KG1 (cell line): ENCODE measurements at regions not wholly inside any gene's neighbourhood (a gene's known extent, or its start where the extent isn't known, plus 50 kb on each side); places are given as distances from the start of the nearest gene placed in this dataset.

Source experiments
- DNase-seq: peaks from one replicate; lab custom pipeline; 2025; lab: John Stamatoyannopoulos, UW

DNA sequence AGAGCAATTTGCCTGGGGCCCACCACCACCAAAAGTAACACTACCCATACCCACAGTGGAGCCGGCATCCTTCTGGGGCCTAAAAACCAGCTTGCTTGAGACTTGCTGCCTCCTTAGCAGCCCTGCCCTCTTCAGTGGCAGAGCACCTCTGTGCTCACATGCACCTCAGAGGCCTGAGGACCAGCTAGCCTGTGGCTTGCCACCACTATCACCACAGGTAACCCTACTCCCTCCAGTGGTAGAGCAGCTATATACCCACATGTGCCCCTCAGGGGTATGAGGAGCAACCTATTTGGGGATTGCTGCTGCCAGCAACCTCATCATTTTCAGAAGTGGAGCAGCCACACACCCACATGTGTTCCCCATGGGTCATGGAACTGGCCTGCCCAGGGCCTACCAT, 111.4 kb upstream of the SPRY2 start:
- no peak for DNase-seq

DNA sequence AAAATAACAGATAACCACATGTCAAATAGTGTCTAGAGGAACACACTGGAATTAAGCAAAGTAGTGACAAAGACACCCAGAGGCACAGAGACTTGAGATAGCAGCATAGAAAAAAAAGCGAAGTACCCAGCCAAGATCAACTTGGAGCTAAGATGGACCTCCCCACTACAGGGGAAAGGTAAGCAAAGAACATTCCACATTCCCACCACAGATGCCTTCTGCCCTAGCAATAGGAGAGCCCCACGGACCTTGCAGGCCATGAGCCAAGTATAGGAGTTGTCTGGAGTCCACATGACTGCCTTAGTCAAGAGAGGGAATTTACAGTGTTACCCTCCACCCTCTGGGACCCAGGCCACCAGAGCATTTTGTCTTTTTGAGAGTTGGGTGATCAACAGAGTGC, 110.7 kb upstream of the SPRY2 start:
- DNase-seq: no peak

DNA sequence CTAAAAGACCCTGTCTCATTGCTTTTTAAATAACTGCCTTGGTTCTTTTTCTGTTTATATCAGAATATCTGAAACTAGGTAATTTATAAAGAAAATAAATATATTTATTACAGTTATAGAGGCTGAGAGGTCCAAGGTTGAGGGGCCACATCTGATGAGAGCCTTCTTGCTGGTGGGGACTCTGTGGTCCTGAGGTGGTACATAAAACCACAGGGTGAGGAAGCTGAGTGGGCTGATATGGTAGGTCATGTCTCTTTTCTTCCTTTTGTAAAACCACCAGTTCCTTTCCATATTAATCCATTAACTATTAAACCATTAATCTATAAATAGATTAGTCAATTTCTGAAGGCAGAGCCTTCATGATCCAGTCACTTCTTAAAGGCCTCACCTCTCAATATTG, 109.5 kb upstream of the SPRY2 start:
- no peak for DNase-seq

DNA sequence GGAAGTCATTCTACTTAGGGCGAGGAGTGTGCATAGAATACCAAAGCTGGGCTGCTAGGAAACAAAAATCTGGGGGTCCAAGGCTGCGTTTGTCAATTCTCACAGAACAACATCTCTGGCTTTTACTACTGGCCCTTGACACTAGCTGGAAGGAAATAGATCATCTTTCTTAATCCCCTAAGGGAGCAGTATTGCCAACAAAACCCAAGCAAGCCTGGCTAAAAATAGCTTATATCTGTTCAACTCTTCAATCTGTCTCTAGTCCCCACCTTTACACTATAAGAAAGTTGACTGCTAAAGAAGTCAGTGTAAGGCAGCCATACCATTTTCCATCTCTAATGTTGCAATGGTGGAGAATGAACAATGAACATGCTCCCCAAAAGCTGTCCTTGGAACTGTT, 107.8 kb upstream of the SPRY2 start:
- DNase-seq: no peak

DNA sequence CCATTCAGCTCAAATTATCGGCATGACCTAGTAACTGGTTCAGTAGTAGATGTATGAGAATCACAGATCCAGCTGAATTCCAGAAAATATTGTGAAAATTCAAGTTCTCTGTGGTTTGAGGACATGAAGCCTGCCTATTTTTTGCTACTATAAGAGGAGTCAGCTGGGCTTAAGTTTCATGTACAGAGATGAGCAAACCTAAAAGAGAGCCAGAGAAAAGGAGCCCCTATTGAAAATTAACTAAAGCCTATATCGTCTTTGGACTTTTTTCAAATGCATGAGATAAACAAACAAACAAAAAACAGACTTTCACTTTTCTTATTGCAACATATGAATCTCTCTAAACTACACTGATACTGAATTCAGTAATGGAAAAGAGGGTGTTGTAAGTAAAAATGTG, 106.8 kb upstream of the SPRY2 start:
- DNase-seq: no peak

DNA sequence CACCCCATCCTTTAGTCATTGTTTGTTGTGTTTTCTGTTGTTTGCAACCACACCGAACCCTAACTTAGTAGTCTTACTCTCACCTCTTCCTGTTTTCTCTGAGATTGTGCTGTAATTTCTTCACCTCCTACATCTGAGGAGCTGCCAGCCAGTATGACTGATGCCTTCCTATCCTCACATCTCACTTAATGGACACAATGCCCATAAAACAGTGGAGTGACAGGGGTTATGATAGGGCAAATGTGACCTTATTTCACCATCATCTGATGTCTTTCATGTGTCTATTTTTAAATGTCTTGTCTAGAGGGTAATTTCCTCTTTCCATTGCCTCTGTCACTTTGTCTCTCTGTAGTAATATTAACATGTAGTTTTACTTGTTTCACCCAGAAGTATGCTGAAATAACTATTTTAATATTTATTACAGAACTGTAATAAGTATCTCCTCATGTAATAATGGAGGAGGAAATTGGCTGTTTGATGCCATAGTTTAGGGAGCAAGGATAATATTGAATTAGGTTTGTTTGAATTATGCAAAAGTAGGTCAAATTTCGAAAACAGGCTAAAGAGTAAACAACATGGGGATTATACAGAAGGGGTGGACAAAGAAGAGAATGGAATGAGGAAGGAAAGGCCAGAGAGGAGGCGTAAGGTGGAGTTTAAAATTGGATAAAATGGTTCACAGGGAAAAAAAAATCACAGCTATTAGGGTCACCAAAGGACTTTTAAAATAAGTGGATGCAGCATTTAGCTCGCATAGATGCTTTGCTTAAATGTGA, 103.5 kb upstream of the SPRY2 start:
- DNase-seq: no peak

GRCh38 chr13:80442609-80443008, 101.7 kb upstream of the SPRY2 start:
- no peak for DNase-seq

DNA sequence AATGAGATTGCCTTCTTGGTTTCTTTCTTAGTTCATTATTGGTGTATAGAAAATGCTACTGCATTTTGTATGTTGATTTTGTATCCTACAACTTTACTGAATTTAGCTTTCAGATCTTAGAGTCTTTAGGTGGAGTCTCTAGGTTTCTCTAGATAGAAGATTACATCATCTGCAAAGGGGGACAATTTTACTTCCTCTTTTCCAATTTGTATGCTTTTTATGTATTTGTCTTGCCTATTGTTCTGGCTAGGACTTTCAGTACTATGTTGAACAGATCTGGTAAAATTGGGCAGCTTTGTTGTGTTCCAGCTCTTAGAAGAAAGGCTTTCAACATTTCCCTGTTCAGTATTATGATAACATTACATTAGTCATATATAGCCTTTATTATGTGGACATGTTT, 101.0 kb upstream of the SPRY2 start:
- no peak for DNase-seq

GRCh38 chr13:80438521-80438920, 97.6 kb upstream of the SPRY2 start:
- DNase-seq: no peak

DNA sequence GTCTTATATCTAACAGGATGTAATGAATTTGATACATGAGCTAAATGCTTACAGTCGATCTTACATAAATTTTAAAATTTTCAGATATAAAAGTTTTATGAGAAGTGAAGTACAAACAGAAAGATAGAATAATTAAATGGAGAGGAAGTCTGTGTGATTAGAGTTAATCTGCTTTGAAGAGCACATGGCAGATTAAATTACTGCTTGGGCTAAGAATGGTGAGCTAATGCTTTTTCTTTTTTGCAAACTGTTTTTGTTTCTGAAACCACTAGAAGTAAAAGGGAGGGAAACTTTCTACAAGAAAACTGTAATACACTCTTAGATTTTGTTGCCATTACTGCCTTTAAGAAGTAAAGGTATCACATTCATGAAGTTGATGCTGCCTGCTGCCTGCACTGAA, 96.3 kb upstream of the SPRY2 start:
- no peak for DNase-seq

GRCh38 chr13:80436571-80437169, 95.7 kb upstream of the SPRY2 start:
- no peak for DNase-seq

DNA sequence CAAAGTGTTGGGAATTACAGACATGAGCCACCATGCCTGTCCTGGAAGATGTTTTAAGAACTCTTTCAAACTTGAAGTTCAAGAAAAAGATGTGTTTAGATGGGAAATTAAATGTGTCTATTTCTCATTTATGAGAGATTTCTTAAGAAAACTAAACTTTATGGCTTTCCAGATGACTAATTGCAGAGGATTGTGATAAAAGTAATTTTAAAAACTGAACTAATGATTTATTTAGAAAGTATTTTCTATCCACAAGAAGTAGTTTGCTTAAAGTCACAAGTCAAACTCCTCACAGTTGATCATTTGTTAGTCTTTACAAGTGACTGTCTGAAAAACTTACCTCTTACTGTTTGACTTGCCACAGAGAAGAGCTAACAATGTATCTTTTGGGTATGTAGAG, 89.6 kb upstream of the SPRY2 start:
- no peak for DNase-seq

- no peak for DNase-seq
Measured at GRCh38 chr13:80428349-80429096, 87.6 kb upstream of the SPRY2 start.

DNA sequence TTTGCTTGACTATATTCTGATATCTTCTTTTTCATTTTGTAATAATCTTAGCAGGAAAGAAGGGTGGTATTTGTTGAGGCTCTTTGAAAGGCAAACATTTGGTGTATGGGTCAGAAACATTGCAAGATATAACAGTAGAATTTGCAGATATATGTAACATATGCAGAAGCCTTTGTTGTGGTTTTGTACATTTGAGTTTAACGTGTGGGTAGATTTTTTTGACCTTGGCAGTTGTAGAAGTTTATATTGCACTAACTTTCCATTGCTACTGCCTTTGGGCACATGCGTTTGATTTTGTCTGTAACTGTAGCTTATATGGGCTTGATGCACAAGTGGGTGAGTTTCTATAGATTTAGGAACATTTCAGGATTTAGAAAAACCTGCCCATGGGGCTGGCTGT, 78.5 kb upstream of the SPRY2 start:
- no peak for DNase-seq

GRCh38 chr13:80413611-80414010, 72.7 kb upstream of the SPRY2 start:
- no peak for DNase-seq

- no peak for DNase-seq
Measured at GRCh38 chr13:80408270-80408669, 67.3 kb upstream of the SPRY2 start.

GRCh38 chr13:80400865-80401426, 60.0 kb upstream of the SPRY2 start:
- no peak for DNase-seq

GRCh38 chr13:80400164-80400864, 59.4 kb upstream of the SPRY2 start:
- no peak for DNase-seq

GRCh38 chr13:80399340-80400163, 58.6 kb upstream of the SPRY2 start:
- no peak for DNase-seq
